Left lung (tissue), 4 donors: ENCODE measurements at regions not wholly inside any gene's neighbourhood (a gene's known extent, or its start where the extent isn't known, plus 50 kb on each side); places are given as distances from the start of the nearest gene placed in this dataset.

Experiments used
- ATAC-seq: fragments of 200-7000 bp; cut with Tn5 transposase; one replicate; pipeline ENCODE4 v1.9.1; 2020; ENCODE audit warnings: moderate library complexity
- DNase-seq, 4 donors: peaks; one replicate each; pipeline ENCODE4 v3.0.0-alpha.2; 2013 to 2020
- H3K27ac ChIP-seq, 2 donors: fragments of 200-600 bp; sonication (generic) in 1 of 2; one replicate each; pipeline versions ENCODE4 v1.5.0 to v1.8.0; 2020 to 2021
- H3K27me3 ChIP-seq, 2 donors: fragments of 200-600 bp; sonication (generic) in 1 of 2; one replicate each; pipeline versions ENCODE4 v1.5.0 to v1.8.0; 2020 to 2021
- H3K36me3 ChIP-seq, 2 donors: fragments of 200-600 bp; sonication (generic) in 1 of 2; one replicate each; pipeline versions ENCODE4 v1.5.0 to v1.8.0; 2020 to 2021
- H3K4me1 ChIP-seq, 2 donors: fragments of 200-600 bp; one replicate each; pipeline ENCODE4 v1.8.0; 2021
- H3K4me3 ChIP-seq, 2 donors: fragments of 200-600 bp; sonication (generic) in 1 of 2; one replicate each; pipeline versions ENCODE4 v1.5.0 to v1.8.0; 2020 to 2021; ENCODE audit warnings: mild to moderate bottlenecking in 1 of 2
- H3K9me3 ChIP-seq, 2 donors: fragments of 200-600 bp; sonication (generic) in 1 of 2; one replicate each; pipeline versions ENCODE4 v1.5.0 to v1.8.0; 2020 to 2021
- intact Hi-C, 2 donors: fragments of 100-400 bp; cut with DNase I; formaldehyde crosslinking; loops; one replicate each; pipeline versions ENCODE4 v1.11.2 to v1.14.2; 2022
- TF ChIP-seq, protein P1 (sequence below), 2 donors: fragments of 200-600 bp; sonication (generic) in 1 of 2; IDR thresholded peaks; one replicate each; pipeline versions ENCODE4 v1.5.0 to v1.8.0; 2021; ENCODE audit warnings: antibody characterized with exemption in 2 of 2
- donor health status: DM: no; HTN: yes; CAD: no.
- donor health status: DM: no; HTN: no; CAD: no.

DNA sequence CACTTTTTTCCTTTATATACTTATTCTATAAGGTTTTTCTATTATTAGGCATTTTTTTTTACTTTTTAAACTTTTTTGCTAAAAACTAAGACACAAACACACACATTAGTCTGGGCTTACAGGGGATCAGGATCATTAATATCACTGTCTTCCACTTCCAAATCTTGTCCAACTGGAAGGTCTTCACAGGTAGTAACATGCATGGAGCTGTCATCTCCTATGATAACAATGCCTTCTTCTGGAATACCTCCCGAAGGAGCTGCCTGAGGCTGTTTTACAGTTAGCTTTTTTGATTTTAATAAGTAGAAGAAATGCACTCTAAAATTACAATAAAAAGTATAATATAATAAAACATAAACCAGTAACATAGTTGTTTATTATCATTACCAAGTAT is 345.5 kb upstream of the PTGER4 start:
- Histone ChIP-seq H3K4me3 (no peak overlapping the region), H3K27ac (no peak overlapping the region), H3K9me3 (no peaks in the 10 kb centered on the region), H3K27me3 (no peaks in the 10 kb centered on the region), H3K4me1 (no peaks in the 10 kb centered on the region), H3K36me3 (no peaks in the 10 kb centered on the region)
- DNase-seq (no peak), ATAC-seq (no peak)
- intact Hi-C loops, result no loop called here
- TF ChIP-seq, protein P1, sequence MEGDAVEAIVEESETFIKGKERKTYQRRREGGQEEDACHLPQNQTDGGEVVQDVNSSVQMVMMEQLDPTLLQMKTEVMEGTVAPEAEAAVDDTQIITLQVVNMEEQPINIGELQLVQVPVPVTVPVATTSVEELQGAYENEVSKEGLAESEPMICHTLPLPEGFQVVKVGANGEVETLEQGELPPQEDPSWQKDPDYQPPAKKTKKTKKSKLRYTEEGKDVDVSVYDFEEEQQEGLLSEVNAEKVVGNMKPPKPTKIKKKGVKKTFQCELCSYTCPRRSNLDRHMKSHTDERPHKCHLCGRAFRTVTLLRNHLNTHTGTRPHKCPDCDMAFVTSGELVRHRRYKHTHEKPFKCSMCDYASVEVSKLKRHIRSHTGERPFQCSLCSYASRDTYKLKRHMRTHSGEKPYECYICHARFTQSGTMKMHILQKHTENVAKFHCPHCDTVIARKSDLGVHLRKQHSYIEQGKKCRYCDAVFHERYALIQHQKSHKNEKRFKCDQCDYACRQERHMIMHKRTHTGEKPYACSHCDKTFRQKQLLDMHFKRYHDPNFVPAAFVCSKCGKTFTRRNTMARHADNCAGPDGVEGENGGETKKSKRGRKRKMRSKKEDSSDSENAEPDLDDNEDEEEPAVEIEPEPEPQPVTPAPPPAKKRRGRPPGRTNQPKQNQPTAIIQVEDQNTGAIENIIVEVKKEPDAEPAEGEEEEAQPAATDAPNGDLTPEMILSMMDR (IDR thresholded peaks at IDR 0.05), result no peak

DNA sequence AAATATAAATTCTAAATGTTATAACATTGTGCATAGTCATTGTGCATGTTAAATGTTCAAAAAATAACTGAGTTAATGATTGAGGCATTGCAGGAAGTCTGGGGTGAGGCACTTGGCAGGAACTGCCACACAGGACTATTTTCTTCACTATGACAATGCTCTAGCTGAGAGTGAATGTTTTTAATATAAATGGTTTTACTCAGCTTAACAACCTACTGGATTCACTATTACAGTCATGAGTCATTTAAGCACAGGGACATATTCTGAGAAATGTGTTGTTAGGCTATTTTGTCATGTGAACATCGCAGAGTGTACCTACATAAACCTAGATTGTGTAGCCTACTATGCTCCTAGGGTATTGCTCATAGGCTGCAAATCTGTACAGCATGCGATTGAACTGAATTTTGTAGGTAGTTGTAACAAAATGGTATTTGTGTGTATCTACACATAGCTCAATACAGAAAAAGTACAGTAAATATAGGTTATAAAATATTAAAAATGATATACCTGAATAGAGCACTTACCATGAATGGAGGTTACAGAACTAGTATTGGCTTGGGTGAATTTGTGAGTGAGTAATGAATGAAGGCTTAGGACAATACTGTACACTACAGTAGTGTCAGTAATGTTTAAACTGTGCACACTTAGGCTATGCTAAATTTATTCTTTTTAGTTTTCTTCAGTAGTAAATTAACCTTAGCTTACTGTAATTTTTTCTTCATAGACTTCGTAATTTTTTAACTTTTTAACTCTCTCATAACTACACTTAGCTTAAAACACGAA is 346.1 kb upstream of the PTGER4 start:
- DNase-seq (no peak), ATAC-seq (no peak)
- Histone ChIP-seq H3K4me3 (no peak overlapping the region), H3K27ac (no peak overlapping the region), H3K36me3 (no peaks in the 10 kb centered on the region), H3K9me3 (no peaks in the 10 kb centered on the region), H3K4me1 (no peaks in the 10 kb centered on the region), H3K27me3 (no peaks in the 10 kb centered on the region)
- TF ChIP-seq, protein P1 (IDR thresholded peaks at IDR 0.05), result no peak
- intact Hi-C loops, result no loop called here

DNA sequence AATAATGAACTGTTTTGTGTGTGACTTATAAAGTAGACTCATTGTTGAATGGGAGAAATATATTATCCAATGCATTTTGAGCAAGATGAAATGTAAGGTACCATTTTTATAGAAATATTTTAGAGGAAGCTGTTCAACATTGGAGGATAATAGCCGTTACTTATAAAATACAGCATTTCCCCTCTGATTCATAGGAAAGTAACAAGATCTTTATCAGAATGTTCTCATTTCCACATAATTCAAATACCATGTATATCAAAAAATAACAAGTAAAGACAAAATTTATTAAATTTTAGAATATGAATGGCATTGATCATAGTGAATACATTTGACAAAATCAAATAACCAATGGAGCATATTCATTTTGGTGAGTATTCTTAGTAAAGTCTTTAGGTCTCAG is 346.7 kb upstream of the PTGER4 start:
- Histone ChIP-seq H3K9me3 (no peaks in the 10 kb centered on the region), H3K27me3 (no peaks in the 10 kb centered on the region), H3K36me3 (no peaks in the 10 kb centered on the region), H3K4me1 (no peaks in the 10 kb centered on the region), H3K4me3 (no peak overlapping the region), H3K27ac (no peak overlapping the region)
- TF ChIP-seq, protein P1 (IDR thresholded peaks at IDR 0.05), result no peak
- DNase-seq (no peak), ATAC-seq (no peak)
- intact Hi-C loops, result no loop called here

DNA sequence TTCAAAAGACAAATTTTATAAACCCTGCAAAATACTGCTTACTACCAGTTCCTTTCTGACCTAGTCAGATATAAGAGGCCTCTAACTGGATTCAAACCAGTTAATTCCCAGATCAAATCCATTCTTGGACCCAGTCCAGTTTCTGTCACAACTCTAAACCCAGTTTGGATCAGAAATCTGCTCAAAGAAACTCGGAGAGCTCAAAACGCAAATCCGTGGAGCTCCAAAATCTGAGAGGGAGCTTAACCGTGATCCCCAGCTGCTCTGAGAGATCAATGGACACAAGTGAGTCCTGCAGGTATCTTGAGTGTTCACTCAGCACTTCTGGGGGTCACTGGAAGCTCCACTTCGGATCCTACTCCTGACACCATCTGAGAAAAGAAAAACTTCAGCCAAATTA is 348.1 kb upstream of the PTGER4 start:
- intact Hi-C loops, result no loop called here
- Histone ChIP-seq H3K4me1 (no peaks in the 10 kb centered on the region), H3K27ac (no peak overlapping the region), H3K4me3 (no peak overlapping the region), H3K9me3 (no peaks in the 10 kb centered on the region), H3K36me3 (no peaks in the 10 kb centered on the region), H3K27me3 (no peaks in the 10 kb centered on the region)
- ATAC-seq (no peak), DNase-seq (no peak)
- TF ChIP-seq, protein P1 (IDR thresholded peaks at IDR 0.05), result no peak

DNA sequence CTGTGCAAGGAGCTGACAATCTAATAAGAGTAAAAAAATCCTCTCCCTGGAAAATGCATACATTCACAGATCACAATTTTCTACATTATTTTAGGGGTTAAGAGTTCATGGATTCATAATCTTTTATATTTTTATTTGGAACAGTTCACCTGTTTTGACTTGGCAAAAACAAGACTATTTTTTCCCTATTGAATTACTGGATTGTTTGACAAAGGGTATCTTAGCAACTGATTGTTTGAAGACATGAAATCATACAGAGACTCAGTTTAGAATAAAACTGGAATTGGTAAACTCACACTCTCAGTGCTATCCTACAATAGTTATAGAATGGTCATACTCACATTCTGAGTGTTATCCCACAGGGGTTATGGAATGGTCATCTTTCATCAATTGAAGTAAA is 358.2 kb upstream of the PTGER4 start:
- H3K9me3 ChIP-seq, result no peaks in the 10 kb centered on the region
- H3K27me3 ChIP-seq, result no peaks in the 10 kb centered on the region
- H3K4me1 ChIP-seq, result no peaks in the 10 kb centered on the region
- no peak overlapping the region for H3K4me3 ChIP-seq
- TF ChIP-seq, protein P1 (IDR thresholded peaks at IDR 0.05), result no peak
- H3K27ac ChIP-seq, result no peak overlapping the region
- ATAC-seq (no peak), DNase-seq (no peak)
- intact Hi-C loops, result no loop called here
- H3K36me3 ChIP-seq, result no peaks in the 10 kb centered on the region
